Panc1 (cell line): ENCODE measurements at regions not wholly inside any gene's neighbourhood (a gene's known extent, or its start where the extent isn't known, plus 50 kb on each side); places are given as distances from the start of the nearest gene placed in this dataset.
"Not testable (repeated sequence)": the region's sequence is repeated elsewhere in the genome, so short reads cannot be mapped to it uniquely, and the experiment has no call there.

Experiments
- CTCF ChIP-seq: fragments of 450-650 bp; IDR thresholded peaks from 2 replicates; pipeline ENCODE4 v1.5.1; 2017; ENCODE audit warnings: mild to moderate bottlenecking
- POLR2AphosphoS5 ChIP-seq: IDR thresholded peaks from 2 replicates; pipeline ENCODE4 v1.6.1; 2012; ENCODE audit warnings: mild to moderate bottlenecking, low read depth, low read length, moderate library complexity
- SIN3A ChIP-seq: IDR thresholded peaks from 2 replicates; pipeline ENCODE4 v1.6.1; 2012; ENCODE audit warnings: low read depth, mild to moderate bottlenecking, low read length, moderate library complexity, borderline replicate concordance; ENCODE audit not compliant: insufficient read depth
- TCF7L2 ChIP-seq: IDR thresholded peaks from 2 replicates; pipeline ENCODE4 v1.6.1; 2011; ENCODE audit warnings: mild to moderate bottlenecking, low read depth, low read length, inconsistent platforms

- TF ChIP-seq CTCF, TCF7L2, POLR2AphosphoS5, SIN3A: not testable (repeated sequence)
Measured at GRCh38 chr4:173451435-173451834, 52.5 kb upstream of the SCRG1 start.
